ENCODE measurements at regions not wholly inside any gene's neighbourhood (a gene's known extent, or its start where the extent isn't known, plus 50 kb on each side); places are given as distances from the start of the nearest gene placed in this dataset.

GRCh38 chr6:19478273-19478672, 358.9 kb upstream of the ID4 start:
- FAIRE-seq = no peak

GRCh38 chr6:19478992-19479391, 358.2 kb upstream of the ID4 start:
- FAIRE-seq = peak; percentile 69

- FAIRE-seq = peak; percentile 69
Measured at GRCh38 chr6:19479551-19479950, 357.6 kb upstream of the ID4 start.

GRCh38 chr6:19492636-19493405, 344.3 kb upstream of the ID4 start:
- peak; percentile 98 for FAIRE-seq

GRCh38 chr6:19501737-19502245, 335.4 kb upstream of the ID4 start:
- no peak for FAIRE-seq

GRCh38 chr6:19502301-19502700, 334.9 kb upstream of the ID4 start:
- no peak for FAIRE-seq

GRCh38 chr6:19515939-19516338, 321.2 kb upstream of the ID4 start:
- no peak for FAIRE-seq

- no peak for FAIRE-seq
Measured at GRCh38 chr6:19519941-19520340, 317.2 kb upstream of the ID4 start.

- peak; percentile 69 for FAIRE-seq
Measured at GRCh38 chr6:19524366-19525186, 312.6 kb upstream of the ID4 start.

GRCh38 chr6:19525673-19526072, 311.5 kb upstream of the ID4 start:
- FAIRE-seq = no peak

GRCh38 chr6:19530188-19530587, 307.0 kb upstream of the ID4 start:
- FAIRE-seq = no peak

- FAIRE-seq = no peak
Measured at GRCh38 chr6:19535351-19535750, 301.8 kb upstream of the ID4 start.

- no peak for FAIRE-seq
Measured at GRCh38 chr6:19536838-19537237, 300.3 kb upstream of the ID4 start.

GRCh38 chr6:19538096-19538495, 299.1 kb upstream of the ID4 start:
- peak; percentile 99 for FAIRE-seq

- no peak for FAIRE-seq
Measured at GRCh38 chr6:19547507-19547906, 289.7 kb upstream of the ID4 start.

- FAIRE-seq = no peak
Measured at GRCh38 chr6:19549109-19549508, 288.1 kb upstream of the ID4 start.

- no peak for FAIRE-seq
Measured at GRCh38 chr6:19550380-19550779, 286.8 kb upstream of the ID4 start.

GRCh38 chr6:19551611-19552010, 285.6 kb upstream of the ID4 start:
- FAIRE-seq = peak; percentile 13

GRCh38 chr6:19552076-19552475, 285.1 kb upstream of the ID4 start:
- no peak for FAIRE-seq

GRCh38 chr6:19552588-19552987, 284.6 kb upstream of the ID4 start:
- no peak for FAIRE-seq

GRCh38 chr6:19554356-19555225, 282.6 kb upstream of the ID4 start:
- FAIRE-seq = peak; percentile 93

- FAIRE-seq = no peak
Measured at GRCh38 chr6:19557191-19557590, 280.0 kb upstream of the ID4 start.

GRCh38 chr6:19558201-19558600, 279.0 kb upstream of the ID4 start:
- FAIRE-seq = no peak
